HG02759 (cell line): ENCODE measurements at regions not wholly inside any gene's neighbourhood (a gene's known extent, or its start where the extent isn't known, plus 50 kb on each side); places are given as distances from the start of the nearest gene placed in this dataset.

ENCODE experiments used
- ATAC-seq: cut with Tn5 transposase; IDR thresholded peaks from one replicate; pipeline ENCODE4 v1.9.1; 2021; ENCODE audit warnings: mild to moderate bottlenecking, moderate library complexity; ENCODE audit not compliant: unreplicated experiment

DNA sequence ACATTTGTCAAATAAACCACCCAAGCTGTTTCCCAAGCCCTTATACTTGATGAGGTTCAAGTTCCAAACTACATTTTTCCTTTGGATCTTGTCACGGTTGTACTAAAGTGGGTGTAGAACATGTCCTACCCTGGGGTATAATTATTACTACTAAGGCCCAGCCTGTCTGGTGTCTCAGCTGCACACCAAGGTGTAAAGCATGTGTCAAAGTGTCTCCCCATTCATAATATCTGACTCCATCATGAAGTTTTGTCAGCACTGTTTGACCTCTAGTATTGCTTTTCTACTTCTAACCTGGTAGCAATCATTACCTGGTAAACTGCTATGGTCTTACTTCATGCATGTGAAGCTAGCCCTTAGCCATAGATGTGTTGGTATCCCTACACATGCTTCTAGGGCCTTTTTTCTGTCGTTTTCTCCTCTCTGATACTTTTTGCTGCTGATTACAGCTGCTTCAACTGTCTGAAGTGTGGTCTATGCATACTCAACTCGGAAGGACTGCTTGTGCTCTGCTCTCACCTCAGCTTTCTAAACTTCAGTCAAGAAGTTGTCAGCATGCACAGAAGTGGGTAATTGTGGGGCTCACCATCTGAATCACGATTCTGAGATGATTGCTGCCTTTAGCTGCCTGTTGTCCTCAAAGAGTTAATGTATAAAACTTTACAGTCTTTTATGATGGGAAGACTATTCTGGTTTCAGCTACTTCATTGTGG is 445.7 kb upstream of the TRIB2 start:
- ATAC-seq, result peak; percentile 86

DNA sequence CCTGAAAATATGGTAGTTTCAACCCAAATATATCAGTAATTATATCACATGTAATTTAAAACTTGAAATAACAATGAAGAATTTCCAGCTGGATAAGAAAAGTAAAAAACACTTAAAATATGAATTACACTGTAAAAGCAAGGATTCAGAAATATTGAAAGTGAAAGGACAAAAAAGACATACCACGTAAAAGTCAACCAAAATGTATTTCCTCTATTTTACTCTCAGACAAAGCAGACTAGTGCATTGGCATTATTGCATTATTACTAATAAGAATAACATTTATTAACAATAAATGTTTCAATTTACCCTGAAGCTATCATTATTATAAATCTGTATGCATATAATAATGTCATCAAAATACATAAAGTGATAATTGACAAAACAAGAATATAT is 445.1 kb upstream of the TRIB2 start:
- ATAC-seq, result peak; percentile 53

DNA sequence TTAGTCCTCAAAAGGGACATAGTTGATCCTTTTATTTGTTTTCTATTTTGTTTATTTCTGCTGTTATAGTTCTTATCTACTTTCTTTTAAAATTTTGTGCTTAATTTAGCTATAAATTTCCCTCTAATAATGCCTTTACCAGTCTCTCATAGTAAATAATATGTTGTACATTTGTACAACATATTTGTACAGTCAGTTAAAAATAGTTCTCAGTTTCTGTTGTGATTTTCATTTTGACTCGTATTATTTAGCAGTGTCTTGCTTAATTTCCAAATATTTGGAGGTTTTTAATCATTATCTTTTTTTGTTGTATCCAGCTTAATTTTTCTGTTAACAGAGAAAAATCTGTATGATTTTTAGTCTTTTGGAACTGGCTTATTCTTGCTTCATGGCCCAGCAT is 443.6 kb upstream of the TRIB2 start:
- no peak for ATAC-seq

DNA sequence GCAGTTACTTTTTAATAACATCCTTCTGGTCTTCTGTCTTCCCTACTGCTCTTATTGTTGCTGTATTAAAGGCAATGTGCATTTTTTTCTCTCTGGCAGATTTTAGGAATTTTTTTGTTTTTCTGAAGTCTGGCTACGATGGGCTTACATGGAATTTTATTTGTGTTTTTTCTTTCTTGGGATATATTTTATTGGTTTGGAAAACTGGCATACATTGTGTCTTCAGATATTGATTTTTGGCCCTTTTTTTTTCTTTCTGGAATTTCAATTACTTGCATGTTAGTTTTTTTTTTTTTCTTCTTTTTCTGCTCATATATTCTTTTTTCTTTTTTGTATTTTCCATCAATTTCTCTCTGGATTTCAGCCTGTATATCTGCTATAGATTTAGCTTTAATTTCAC is 442.1 kb upstream of the TRIB2 start:
- ATAC-seq, result no peak

DNA sequence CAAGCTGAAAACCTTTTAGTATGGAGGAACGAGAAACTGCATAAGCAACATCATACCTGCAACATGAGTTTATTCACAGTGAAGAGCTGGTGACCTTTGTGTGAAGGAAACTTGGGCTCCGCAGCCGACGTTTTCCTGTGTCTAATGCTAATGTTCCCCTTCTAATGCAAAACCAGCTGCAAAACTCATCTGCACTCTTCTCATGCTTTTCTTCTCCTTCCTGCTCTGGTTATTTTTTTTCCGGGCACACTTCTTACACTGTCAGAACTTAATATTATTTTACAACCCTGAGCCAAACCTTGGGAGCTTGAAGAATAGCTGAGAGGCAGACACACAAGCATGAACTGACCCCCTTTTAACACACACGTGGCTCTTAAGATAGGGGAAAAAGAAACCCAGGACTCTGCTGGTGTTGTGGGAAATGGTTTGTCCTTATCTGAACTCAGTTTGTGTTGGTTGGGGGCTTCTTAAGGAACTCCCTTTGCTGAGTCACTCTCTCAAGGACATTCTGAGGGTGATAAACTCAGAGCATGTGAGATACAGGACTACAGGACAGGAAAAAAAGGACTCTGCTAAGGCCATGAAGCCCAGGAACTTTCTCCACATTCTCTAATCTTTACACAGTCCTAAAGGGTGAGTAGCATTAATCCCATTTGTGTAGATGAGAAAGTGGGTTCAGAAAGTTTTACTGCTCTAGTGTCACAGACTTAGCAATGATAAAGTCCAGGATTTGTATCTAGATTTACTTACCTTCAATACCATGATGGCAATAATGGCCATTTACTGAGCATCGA is 439.3 kb upstream of the TRIB2 start:
- ATAC-seq, result no peak

DNA sequence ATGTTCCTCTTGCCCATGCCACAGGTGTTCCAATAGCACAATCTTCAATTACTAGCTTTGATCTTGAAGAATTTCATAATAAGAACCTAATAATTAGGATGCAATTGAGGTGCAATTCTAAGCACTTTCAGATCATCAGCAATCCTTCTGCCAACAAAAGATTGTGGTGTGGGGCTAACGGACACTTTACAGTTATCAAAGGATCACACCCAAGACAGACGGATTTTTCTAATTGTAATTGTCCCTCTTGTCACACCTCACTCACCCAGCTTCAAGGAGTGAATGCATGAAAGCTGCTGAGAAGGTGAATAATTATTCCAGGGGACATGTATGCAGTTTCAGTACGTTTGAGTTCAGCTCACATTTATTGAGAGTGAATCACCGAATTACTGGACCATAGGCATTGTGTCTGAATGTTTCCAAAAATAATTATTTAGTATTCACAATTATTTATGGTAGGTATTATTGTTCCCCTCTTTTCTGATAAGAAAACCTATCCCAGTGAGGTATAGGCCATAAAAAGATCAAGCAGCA is 438.5 kb upstream of the TRIB2 start:
- ATAC-seq, result no peak

DNA sequence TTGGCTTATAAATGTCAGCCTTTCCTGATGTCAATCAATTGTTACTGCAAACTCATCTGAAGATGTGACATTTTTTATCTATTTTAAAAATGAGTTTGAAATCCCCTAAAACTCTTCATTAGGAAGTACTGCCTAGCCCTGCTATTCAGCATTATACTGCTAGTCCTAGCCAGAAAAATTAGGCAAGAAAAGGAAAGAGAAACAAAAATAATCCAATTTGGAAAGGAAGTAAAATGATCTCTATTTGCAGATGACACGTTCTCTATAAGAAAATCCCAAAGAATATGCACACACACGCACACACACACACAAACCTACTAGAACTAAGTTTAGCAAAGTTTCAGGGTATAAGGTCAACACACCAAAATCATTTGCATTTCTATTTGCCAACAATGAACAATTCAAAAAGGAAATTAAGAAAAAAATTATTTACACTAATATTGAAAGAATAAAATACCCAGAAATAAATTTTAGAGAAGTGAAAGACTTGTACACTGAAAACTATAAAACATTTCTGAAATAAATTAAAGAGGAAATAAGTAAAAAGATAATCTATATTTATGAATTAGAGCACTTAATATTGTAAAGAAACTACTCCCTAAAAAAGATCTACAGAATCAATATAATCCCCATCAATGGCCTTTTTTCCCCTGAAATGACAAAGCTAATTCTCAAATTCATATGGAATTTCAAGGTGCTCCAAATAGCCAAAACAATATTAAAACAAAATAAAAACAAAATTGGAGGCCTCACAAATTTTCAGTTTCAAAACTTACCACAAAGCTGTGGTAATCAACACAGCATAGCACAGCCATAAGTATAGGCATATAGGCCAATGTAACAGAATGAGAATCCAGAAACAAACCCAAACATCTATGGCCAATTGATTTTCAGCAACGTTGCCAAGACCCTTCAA is 433.7 kb upstream of the TRIB2 start:
- ATAC-seq, result peak; percentile 58

DNA sequence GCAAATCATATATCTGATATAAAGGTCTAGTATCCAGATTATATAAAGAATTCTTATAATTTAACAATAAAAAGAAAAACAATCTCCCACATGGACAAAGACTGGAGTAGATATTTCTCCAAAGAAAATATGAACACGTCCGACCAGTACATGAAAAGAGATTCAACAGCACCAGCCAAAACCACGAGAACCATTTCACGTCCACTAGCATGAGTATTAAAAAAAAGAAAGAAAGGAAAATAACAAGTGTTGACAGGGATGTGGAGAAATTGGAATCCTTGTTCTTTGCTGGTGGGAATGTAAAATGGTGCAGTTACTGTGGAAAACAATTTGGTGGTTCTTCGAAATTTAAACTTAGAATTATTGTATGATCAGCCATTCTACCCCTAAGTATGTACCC is 432.7 kb upstream of the TRIB2 start:
- no peak for ATAC-seq

DNA sequence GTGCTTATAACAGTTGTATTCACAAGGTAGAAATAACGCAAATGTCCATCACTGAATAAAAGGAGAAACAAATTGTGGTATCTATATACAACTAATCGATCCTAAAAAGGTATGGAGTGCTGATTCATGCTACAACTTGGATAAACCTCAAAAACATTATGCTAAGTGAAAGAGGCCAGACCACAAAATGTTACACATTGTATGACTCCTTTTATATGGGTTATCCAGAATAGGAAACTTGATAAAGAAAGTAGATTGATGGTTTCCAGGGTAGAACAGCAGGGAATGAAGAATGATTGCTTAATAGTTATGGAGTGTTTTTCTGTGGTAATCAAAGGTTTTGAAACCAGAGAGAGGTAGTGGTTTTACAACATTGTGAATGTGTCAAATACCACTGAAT is 432.2 kb upstream of the TRIB2 start:
- no peak for ATAC-seq

DNA sequence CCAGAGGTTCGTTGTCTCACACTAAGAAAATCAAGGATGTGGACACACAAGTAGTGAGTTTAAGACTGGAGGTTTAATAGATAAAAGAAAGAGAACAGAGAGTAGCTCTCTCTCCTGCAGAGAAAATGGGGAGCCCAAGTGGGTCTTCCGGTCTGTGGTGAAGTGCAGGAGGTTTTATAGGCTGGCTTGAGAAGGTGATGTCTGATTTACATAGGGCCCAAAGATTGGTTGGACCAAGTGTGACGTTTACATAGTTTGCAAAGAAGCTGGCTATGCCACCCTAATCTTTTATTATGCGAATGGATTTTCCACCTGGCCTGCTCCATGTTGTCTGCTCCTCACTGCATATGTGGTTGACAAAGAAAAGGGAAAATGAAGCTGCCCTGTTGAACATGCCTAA is 430.4 kb upstream of the TRIB2 start:
- no peak for ATAC-seq

DNA sequence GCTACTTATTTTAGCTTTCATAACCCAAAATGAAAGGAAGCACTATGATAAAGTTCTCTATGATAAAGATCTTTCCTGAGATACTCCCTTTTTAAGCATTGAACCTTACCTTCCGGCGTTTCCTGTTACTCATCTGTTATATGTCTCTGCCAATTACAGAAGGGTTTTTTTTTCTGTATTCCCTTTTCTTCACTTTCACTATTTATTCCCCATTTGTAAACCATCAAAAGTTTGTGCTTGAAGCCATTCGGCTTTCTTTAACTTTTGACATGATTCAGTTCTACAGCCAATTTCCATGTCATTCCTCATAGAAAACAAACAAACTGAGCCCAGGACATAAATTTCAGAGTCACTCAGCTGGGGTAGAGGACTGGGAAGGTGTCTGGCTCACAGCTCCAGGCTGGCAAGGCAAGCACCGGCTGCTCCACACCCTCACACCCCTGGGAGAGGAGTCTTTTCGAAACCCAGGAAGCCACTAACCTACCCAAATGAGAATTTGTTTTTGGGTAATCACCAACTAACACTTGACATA is 429.4 kb upstream of the TRIB2 start:
- ATAC-seq, result peak; percentile 51

DNA sequence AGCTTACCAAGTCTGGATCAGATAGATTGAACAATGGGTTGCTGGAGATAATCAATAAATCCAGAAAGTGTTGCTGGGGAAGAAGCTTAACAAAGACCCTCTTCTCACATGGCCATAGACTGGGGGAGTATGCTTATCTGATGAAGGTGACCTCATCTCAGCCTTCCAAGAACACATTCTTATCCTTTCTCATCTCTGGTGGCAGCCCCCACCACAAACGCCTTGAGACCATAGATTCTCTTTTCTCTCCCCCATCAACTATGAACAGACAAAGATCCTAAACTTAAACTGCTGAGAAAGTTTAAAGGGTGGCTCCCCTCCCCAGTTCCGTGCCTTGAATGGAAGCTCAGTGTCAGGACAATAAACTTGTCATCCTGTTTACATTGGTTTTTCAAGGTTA is 428.7 kb upstream of the TRIB2 start:
- no peak for ATAC-seq

DNA sequence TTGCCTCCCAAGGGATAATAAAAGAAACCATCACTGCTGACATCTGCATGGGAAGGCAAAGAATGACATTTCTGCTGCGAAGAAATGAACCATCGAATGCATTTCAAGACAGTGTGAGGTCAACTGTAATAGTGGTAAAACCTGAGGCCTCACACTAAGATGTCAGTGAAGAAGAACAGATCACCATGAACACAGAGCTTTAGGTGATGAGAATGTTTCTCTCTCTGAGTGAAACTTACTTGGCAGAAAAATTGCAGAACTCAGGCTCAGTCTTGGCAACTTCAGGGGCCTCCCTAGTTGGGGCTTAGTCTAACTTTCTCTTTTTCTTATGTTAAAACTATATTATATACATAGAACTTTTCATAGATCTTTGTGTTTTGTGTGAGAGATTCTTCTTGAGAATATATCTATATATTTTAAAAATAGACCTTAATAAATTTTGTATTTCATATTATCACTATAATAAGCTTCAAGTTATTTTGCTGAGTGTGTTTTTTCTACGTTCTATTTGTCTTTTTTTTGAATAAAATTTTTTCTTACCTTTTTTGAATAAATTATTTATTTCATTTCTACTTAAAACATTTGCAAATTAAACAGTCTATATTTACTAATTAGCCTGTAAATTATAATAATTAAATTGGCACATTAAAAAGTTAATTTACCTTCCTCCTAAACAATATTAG is 427.5 kb upstream of the TRIB2 start:
- no peak for ATAC-seq

DNA sequence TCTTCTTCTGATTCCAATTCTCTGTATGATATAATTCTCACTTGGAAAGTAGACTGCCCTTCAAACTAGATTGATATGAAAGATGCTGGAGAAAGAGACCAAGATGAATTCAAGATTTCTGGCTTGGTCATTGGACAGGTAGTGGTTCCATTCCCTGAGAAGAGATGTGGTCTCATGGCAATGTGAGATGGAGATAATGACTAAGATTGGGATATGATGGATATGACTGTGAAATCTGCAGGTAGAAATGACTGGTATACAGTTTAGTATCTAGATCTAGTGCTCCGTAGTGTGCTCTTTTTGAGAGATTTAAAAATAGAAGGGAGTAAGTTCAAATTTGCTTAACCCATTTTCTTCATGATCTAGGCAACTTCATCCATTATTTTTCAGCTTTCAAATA is 425.4 kb upstream of the TRIB2 start:
- no peak for ATAC-seq

DNA sequence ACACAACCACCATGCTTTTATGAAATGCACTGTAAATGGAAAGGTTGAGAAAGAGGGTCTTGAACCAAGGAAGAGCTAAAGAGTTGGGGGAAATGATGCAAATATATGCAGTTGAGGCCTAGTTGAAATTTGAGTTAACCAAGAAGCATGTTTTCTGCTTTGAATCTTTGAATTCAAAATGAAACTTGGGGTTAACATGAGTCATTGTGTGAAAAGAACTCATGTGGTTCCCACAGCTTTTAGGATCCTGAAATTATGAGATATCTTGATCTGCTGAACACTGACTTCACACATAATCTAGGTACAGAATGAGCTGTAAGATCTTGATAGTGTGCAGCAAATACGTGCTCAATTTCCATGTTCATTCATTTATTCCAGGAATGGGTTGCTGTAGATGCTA is 422.9 kb upstream of the TRIB2 start:
- peak; percentile 97 for ATAC-seq

DNA sequence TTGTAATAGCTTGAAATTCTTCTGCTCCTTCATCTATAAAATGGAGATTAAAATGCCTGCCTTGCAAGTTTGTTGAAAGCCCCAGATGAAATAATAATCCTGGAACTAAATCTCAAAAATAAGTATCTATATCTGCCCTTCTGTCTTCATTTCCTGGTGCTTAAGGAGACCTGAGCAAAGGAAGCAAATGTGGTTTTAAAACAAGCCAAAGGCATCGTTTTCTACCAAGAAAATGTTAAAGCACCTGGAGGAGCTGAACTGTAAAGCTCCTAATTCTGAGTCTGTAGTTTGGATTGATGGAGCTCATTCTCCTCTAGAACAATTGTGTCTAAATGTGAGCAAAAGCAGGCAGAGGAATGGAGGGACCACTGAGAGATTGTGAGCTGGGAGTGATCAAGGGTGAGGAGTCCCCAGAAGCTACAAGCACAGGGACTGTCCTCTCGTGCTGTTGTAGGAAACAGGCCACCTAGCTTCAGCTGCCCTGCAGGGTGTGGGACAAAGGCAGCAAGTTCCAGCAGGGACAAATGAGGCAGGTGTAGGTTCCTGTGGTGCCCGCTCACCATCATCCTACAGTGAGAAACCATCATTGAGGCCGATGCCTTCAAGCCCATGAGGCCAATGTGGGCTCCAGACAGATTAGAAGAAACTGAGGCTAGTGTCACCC is 420.7 kb upstream of the TRIB2 start:
- ATAC-seq, result no peak

DNA sequence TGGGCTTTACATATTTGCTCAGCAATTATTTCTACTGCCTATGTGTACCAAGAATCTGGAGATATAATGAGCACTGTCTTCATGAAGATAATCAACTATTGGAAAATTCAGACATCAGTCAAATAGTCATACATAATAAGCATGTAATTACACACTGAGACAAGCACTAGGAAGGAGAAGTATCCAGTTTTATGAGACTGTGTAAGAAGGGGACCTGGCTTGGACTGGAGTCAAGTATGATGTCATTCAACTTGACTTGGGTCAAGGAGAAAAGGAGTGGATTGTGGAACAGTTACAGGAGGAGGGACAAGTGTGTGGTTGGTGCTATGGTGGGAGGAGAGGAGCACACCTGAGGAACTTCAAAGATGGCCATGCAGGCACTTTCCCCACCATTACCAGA is 419.8 kb upstream of the TRIB2 start:
- ATAC-seq, result no peak

DNA sequence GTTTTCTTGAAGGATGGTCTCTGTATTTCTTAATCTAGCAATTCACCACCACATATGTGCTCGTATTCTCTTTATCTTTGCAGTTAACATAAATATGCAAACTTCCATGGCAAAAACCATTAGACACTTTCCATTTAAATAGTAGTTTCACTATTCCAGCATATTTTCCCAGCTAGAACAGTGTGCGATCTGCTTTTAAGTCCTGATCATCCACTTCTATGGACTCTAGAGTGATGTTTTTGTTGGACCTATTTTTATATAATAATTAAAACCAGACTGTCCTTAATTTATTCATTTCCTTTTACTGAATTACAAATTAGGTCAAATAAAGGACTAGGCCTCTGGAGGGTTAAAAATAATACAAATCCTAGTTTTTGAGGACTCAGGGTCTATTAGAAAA is 418.4 kb upstream of the TRIB2 start:
- no peak for ATAC-seq

DNA sequence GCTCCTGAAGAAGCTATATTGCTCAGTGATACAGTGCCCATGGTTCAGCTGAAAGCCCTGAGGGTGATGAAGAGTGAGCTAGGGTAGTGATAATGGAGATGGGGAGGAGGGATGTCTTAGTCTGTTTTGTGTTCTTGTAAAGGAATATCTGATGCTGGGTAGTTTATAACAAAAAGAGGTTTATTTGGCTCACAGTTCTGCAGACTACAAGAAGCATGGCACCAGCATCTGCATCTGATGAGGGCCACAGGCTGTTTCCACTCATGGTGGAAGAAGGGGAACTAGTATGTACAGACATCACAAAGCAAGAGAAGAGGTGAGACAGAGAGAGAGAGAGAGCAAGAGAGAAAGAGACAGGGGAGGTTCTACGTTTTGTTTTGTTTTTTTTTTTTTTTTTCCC is 417.3 kb upstream of the TRIB2 start:
- ATAC-seq, result no peak

DNA sequence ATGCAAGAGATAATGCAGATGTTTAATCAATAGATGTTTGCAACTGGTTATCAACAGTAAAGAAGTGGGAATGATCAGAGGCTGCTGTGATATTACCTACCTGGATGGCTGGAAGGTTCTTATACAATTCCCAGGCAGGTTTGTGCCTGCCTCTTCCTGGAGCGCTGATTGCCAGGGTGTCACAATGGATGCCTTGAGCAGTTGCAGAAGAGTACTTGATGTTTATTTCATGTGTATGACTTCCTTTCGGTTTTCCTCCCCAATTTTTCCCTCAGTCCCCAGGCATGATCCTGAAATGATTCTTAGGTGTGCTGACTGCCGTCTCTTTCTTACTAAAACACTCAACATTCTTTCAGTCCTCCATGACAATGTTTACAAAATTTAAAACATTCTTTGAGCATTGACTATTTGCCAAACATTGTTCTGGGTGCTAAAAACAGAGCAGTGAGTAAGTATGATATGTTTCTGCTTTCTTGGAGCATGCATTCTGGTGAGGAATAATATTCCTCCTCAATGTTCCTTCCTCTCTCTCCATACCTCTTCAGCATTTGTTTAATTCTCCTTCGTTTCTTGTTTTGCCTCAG is 416.6 kb upstream of the TRIB2 start:
- no peak for ATAC-seq
